ENCODE measurements at regions not wholly inside any gene's neighbourhood (a gene's known extent, or its start where the extent isn't known, plus 50 kb on each side); places are given as distances from the start of the nearest gene placed in this dataset.

DNA sequence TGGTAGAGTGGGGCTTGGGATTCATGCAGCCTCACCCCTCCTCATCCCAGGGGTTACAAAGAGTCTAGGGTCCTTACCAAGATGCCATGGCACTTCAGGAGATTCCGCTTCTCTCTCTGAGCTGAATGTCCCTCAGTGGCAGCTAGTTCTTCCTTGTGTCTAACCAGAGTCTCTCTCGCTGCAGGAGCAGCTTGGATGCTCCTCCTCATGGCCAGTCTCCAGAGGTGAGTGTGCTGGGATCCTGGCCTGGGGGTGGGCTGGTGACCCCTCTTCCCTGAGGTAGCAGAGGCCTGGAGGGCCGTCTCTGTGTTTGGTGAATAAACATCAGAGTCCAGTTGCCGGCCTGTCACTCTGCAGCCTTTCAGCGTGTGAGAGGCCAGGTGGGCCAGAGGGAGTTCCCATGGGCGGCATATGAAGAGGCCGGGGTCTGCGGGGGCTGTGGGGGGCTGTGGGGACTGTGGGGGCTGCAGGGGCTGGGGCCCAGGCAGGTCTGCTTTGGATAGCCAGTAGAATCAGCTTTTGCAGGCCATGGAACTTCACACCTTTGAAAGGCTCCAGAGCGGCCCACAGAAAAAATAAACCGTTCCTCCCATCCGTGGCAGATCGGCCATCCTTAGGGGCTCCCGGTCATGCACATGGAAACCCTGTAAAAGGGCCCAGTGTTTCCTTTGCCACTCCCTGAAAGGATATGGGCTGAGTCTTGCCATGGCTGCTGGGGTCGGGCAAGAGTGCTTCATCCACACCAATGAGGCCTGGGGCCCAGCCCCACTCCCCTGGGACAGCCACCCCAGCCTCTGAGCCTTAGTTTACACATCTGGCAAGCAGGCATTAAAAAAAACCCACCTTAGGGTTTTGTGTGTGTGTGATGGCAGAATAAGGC, 256.4 kb downstream of the FOXD2 start:
- H3K27ac Mint-ChIP-seq, result no peak overlapping the region
- H3K9me3 Mint-ChIP-seq, result no peaks in the 10 kb centered on the region
- H3K36me3 Mint-ChIP-seq (ENCODE audit: low read depth), result no peaks in the 10 kb centered on the region
- H3K4me3 Mint-ChIP-seq, result no peak overlapping the region
- no peak for ATAC-seq (replicated peaks)
- H3K4me1 Mint-ChIP-seq, result no peaks in the 10 kb centered on the region
- peaks cover 10% of the 10 kb centered on the region for H3K27me3 Mint-ChIP-seq

DNA sequence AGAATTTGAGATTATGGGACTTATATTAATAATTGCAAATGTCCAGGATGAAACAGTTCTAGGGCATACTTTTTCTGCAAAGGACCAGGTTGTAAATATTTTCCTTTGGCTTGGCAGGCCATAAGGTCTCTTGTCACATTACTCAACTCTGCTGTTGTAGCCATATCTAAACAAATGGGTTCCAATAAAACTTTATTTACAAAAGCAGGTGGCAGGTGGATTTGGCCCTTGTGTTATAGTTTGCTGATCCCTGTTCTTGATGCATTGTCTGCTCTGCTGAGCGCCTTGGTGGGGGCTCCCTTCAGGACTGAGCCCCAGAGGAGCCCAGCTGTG, 258.5 kb downstream of the FOXD2 start:
- Mint-ChIP-seq H3K4me3 (no peak overlapping the region), H3K9me3 (no peaks in the 10 kb centered on the region), H3K27ac (no peak overlapping the region), H3K27me3 (peaks cover 1% of the 10 kb centered on the region), H3K36me3 (ENCODE audit: low read depth) (no peaks in the 10 kb centered on the region), H3K4me1 (no peaks in the 10 kb centered on the region)
- no peak for ATAC-seq (replicated peaks)

DNA sequence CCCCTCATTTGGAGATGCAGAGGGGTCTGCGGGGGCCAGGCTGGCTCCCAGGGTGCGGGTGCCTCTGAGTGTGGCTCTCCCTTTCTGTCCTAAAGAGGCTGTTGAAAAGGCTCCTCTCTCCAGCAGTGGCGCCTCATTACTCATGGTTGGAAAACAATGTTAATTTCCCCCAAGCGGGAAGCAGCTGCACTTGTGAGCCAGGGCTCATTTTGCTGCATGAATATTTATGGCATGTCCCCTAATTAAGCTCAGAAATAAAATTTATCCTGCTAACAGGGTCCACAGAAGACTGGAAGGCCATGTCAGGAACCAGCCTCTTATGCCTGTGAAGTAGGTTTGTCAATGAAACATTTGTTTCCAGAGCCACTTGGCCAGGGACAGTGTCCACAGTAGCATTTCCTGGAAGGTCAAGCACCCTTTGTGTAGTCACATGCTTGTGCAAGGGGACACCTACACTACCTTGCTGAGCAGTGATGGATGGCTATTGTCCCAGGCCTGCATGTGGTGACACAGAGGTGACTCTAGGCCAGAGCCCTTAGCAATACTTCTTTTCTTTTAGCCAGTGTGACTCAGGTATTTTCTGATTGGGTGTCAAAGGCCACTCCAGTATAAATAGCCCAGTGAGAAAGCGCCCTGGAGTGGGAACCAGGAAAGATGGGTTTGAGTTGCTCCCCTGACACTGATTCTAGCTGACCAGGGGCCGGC, 259.0 kb downstream of the FOXD2 start:
- Mint-ChIP-seq H3K27ac (no peak overlapping the region), H3K27me3 (no peaks in the 10 kb centered on the region), H3K9me3 (no peaks in the 10 kb centered on the region), H3K4me3 (no peak overlapping the region), H3K4me1 (no peaks in the 10 kb centered on the region), H3K36me3 (ENCODE audit: low read depth) (no peaks in the 10 kb centered on the region)
- no peak for ATAC-seq (replicated peaks)

DNA sequence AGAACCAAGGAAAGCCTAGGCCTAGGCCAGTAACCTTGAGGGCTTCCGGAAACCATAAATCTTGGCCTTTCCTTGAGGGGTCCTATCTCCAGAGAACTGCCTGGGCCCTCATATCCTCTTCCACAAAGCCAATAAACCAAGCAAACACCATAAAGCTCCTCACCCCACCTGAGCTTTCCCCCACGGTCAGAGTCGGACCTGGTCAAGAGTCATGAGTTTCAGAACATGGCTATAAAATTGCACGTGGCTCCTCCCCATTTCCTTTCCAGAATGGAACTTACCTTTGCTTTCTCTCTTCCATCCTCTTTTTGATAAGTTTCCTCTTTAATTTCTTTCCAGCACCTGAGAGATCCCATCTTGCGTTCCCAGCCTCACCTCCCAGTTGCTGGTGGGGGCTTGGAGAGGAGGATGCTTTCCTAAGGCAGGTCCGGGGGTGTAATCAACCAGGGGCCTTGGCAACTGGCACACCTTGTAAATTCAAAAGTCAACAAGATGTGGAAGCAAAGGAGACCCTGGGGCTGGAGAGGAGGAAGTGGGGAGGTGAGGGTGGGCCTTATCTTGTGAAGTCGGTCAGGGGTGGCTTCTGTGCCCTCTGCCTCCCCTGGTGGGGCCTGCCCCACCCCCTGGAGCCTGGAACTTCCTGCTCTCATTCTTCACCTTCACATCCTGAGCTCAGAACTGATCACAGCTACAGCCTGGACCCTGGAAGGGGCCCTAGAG, 259.9 kb downstream of the FOXD2 start:
- H3K36me3 Mint-ChIP-seq (ENCODE audit: low read depth), result no peaks in the 10 kb centered on the region
- no peak overlapping the region for H3K27ac Mint-ChIP-seq
- no peaks in the 10 kb centered on the region for H3K27me3 Mint-ChIP-seq
- no peak overlapping the region for H3K4me3 Mint-ChIP-seq
- no peaks in the 10 kb centered on the region for H3K9me3 Mint-ChIP-seq
- no peak for ATAC-seq (replicated peaks)
- no peaks in the 10 kb centered on the region for H3K4me1 Mint-ChIP-seq

DNA sequence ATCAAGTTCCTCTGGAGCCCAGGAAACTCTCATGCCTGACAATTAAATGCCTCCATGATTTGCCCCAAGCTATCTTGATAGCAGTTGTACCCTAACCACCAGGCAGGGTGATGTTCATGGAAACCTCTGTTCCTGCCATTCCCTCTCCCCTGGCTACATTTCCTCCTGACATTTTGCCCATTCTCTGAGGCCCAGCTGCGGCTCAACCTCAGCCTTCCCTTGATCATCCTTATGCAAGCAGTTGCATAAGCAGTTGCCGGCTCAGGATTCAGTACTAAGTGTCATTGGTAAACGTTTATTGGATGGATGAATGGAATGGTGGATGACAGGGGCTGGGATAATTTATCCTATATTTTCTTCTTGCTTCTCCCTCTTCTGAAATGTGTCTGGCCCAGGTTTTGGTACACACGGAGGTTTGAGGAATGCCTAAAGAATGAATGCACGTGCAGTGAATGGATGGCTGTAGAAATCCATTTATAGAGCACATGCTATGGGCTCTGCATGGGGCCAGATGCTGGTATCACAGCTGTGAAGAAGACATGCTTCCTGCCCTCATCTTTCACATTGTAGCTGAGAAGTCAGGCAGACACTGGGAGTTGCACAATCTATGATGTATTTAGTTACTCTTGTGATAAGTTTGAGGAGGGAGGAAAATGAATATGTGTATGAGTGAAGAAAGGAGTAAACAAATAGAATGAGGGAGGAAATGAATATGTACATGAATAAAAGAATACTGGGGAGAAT, 261.8 kb downstream of the FOXD2 start:
- Mint-ChIP-seq H3K27ac (no peak overlapping the region), H3K36me3 (ENCODE audit: low read depth) (no peaks in the 10 kb centered on the region), H3K4me1 (no peaks in the 10 kb centered on the region), H3K4me3 (no peak overlapping the region), H3K27me3 (no peaks in the 10 kb centered on the region), H3K9me3 (no peaks in the 10 kb centered on the region)
- ATAC-seq (replicated peaks), result no peak

DNA sequence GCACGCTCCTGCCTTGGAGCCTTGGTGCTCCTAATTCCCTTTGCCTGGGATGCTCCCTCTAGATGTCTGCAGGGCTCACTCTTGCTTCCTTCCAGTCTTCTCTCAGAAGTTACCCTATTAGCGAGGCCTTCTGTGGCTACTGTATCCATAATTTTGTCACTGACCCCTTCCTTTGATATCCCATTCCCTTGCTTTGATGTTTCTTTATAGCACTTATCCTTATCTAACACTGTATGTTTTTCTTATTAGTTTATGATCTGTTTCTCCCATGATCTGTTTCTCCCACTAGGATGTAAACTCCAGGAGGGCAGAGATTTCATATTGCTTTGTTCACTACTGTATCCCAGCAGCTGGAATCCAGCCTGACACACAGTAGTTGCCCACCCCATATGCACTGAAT, 263.4 kb downstream of the FOXD2 start:
- Mint-ChIP-seq H3K9me3 (no peaks in the 10 kb centered on the region), H3K27me3 (peaks cover 8% of the 10 kb centered on the region), H3K4me1 (no peaks in the 10 kb centered on the region), H3K4me3 (no peak overlapping the region), H3K36me3 (ENCODE audit: low read depth) (no peaks in the 10 kb centered on the region), H3K27ac (no peak overlapping the region)
- ATAC-seq (replicated peaks), result no peak

DNA sequence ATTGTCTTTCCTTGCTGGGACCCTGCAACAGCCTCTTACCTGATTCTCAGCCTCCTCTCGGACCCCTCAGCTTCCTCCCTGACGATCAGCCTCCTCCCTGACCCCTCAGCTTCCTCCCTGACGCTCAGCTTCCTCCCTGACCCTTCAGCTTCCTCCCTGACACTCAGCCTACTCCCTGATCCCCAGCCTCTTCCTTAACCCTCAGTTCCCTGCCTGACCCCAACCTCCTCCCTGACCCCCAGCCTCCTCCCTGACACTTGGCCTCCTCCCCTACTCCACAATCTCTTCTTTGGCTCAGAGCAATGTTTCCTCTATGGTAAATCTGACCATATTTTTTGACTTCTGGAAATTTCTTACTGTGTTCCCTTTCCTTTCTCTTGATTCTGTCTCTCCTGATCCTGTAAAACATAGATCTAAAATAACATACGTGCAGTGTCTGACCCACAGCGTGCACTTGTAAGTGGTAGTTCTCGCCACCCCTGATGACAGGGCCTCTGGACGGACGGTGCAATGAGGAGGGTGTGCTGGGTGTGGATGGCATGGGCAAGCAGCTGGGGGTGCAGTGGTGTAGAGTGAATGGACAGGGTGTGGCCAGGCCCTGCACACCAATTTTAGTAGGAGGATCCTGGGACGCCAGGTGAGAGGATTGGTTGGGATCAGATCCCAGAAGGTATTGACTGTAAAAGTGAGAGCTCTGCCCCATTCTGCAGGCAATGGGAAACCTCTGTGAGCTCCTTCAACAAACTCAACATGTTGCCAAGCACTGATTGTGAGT, 264.1 kb downstream of the FOXD2 start:
- H3K27me3 Mint-ChIP-seq, result peaks cover 12% of the 10 kb centered on the region
- H3K36me3 Mint-ChIP-seq (ENCODE audit: low read depth), result no peaks in the 10 kb centered on the region
- no peak overlapping the region for H3K27ac Mint-ChIP-seq
- no peaks in the 10 kb centered on the region for H3K4me1 Mint-ChIP-seq
- no peak for ATAC-seq (replicated peaks)
- H3K4me3 Mint-ChIP-seq, result no peak overlapping the region
- no peaks in the 10 kb centered on the region for H3K9me3 Mint-ChIP-seq

DNA sequence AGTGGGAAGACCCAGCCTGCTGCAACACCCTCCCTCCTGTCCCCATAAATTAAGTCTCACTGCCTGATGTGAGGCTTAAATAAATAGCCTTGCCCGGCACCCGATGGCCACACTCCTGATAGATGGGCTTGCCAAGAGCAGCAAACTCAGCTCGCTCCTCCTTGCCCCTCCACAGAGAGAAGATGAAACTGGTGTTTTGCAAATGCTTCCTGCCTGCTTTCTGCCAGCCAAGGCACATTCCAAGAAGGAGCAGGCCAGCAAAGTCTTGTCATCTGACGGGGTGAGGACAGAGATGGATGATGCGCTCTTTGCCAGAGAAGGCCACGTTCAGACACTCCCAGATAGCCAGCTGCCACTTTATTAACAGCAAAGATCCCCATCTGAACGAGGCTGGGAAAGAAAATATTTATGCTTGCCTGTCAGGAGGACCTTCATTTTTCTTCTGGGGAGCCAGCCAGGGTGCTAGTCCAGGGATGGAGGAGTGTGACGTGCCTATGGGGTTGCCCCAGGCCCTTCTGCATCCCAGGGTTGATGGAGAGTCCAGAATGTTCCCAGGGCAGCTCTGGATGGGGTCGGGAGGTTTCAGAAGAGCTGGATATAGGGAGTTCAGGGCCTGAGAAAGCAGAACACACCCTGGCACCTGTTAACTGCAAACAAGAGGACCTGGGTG, 265.4 kb downstream of the FOXD2 start:
- no peaks in the 10 kb centered on the region for H3K36me3 Mint-ChIP-seq (ENCODE audit: low read depth)
- H3K27ac Mint-ChIP-seq, result no peak overlapping the region
- no peak overlapping the region for H3K4me3 Mint-ChIP-seq
- ATAC-seq (replicated peaks), result no peak
- peaks cover 4% of the 10 kb centered on the region for H3K4me1 Mint-ChIP-seq
- peaks cover 21% of the 10 kb centered on the region for H3K27me3 Mint-ChIP-seq
- no peaks in the 10 kb centered on the region for H3K9me3 Mint-ChIP-seq

DNA sequence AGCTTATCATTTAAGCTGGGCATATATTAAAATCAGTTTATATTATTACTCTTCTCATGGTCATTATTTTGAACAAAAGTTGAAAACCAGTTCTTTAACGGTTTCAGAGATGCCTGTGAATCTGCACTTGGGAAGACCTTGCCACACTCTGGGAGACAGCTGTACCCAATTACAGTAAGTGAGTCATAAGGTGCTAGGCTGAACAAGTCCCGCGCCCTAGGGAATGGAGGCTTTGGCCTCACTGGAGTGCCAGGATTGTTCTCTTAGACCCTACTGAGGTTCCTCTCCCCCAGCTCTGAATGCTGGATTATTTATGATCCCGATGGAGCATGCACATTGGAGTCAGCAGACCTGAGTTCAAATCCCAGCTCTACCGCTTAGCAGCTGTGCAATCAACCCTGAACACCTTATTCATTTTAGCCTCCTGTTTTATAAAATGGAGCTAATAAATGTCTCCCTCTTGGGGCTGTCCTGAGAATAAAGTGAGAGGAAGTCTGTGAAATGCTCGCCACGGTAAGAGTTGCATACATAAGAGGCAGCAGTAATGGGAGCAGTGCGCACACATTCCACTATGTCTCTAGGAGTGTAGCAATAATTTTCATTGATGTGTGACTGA, 266.2 kb downstream of the FOXD2 start:
- no peaks in the 10 kb centered on the region for H3K36me3 Mint-ChIP-seq (ENCODE audit: low read depth)
- H3K27me3 Mint-ChIP-seq, result peaks cover 23% of the 10 kb centered on the region
- no peaks in the 10 kb centered on the region for H3K9me3 Mint-ChIP-seq
- no peak overlapping the region for H3K27ac Mint-ChIP-seq
- peaks cover 4% of the 10 kb centered on the region for H3K4me1 Mint-ChIP-seq
- H3K4me3 Mint-ChIP-seq, result no peak overlapping the region
- no peak for ATAC-seq (replicated peaks)

DNA sequence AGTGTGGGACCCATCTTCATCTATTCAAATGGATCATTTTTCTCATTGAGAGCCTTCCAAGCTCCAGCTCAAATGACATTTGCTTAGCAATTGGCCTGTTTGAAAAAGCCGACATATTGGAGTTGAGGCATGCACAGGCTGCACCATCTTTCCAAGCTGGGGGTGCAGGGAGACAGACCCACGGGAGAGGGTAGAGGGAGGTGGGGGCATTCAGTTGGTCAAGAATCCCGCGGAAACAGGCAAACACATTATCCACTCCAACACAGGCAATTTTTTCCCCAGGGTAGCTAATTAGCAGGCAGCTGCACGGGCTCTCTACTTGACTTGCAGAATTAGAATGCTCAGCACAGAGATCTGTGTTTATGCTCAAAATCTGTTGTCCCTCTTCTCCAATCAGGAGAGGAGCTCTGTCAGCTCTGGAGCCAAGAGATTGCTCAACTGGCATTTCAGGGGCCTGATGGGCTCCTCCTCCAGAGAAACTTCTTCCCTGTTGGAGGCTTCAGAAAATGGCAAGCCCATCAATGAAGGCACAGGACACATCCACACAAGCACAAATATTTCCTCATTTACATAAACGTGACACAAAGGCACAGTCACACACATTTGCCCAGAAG, 267.8 kb downstream of the FOXD2 start:
- peaks cover 4% of the 10 kb centered on the region for H3K4me1 Mint-ChIP-seq
- no peak for ATAC-seq (replicated peaks)
- no peak overlapping the region for H3K27ac Mint-ChIP-seq
- H3K36me3 Mint-ChIP-seq (ENCODE audit: low read depth), result no peaks in the 10 kb centered on the region
- H3K9me3 Mint-ChIP-seq, result no peaks in the 10 kb centered on the region
- no peak overlapping the region for H3K4me3 Mint-ChIP-seq
- peaks cover 24% of the 10 kb centered on the region for H3K27me3 Mint-ChIP-seq

DNA sequence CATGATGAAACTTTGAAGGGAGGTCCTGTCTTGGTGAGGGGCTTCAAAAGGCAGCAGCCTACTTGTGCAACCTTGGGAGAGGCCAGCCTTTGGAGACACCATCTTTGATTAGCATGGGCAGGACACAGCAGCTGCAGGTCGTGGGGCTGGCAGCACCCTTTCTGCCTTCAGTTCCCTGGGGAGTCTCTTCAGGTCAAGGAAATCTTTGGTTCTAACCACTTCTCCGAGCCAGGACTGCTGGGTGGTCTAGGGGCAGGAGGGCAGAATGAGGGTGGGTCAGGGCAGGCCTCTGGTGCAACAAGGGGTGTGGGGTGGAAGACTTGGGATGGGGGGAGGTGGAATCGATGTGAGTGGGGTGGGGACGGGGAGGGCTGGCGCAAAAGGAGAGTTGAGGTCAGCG, 269.7 kb downstream of the FOXD2 start:
- Mint-ChIP-seq H3K27me3 (peaks cover 33% of the 10 kb centered on the region), H3K36me3 (ENCODE audit: low read depth) (no peaks in the 10 kb centered on the region), H3K4me3 (no peak overlapping the region), H3K27ac (no peak overlapping the region), H3K4me1 (peaks cover 4% of the 10 kb centered on the region), H3K9me3 (no peaks in the 10 kb centered on the region)
- ATAC-seq (replicated peaks), result no peak

DNA sequence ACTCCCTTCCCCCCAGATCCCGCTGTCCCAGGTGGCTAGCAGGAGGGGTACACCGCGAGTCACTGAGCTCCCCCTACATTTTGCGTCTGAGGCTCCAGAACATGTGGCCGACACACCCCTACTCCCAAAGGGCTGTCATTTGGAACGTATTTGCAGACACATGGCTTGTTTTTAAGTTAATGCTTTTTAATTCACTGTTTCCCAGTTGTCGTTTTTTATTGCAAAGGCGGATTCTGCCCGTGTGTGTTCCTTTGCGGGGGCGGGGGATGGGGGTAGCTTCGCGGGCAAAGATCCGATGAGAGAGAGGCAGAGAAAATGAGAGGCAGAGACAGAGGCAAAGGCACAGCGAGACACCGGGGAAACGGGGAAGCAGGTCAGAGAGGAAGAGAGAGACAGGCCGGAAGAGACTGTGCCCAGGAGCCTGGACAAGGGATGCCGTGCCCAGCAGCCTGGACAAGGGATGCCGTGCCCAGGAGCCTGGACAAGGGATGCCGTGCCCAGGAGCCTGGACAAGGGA, 270.2 kb downstream of the FOXD2 start:
- Mint-ChIP-seq H3K9me3 (no peaks in the 10 kb centered on the region), H3K36me3 (ENCODE audit: low read depth) (no peaks in the 10 kb centered on the region), H3K27ac (no peak overlapping the region), H3K27me3 (peaks cover 39% of the 10 kb centered on the region), H3K4me3 (peak overlapping the region; percentile 28), H3K4me1 (peaks cover 4% of the 10 kb centered on the region)
- ATAC-seq (replicated peaks), result no peak

DNA sequence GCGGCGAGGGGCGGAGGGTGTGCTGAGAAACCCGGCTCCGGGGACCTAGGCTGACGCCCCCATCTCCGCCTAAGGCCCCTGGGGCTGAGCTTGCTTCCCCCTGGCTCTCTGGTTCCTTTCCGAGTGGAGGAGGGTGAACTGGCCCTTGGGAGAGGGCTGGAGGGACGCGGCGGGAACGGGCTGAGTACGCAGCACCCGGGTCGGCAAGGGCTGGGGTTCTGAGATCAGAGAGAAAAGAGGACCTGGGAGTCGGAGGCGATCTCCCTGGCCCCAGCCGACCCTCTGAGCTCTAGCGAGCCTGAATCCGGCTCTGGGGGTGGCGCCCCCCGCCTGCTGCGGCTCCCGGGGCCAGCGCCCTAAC, 270.8 kb downstream of the FOXD2 start:
- Mint-ChIP-seq H3K4me3 (peak overlapping the region; percentile 28), H3K4me1 (peaks cover 4% of the 10 kb centered on the region), H3K27me3 (peaks cover 44% of the 10 kb centered on the region), H3K9me3 (no peaks in the 10 kb centered on the region), H3K27ac (no peak overlapping the region), H3K36me3 (ENCODE audit: low read depth) (no peaks in the 10 kb centered on the region)
- ATAC-seq (replicated peaks), result no peak

Data from activated T-helper 17 cell treated with anti-CD3 and anti-CD28 coated beads, Interleukin-2, amount 50 U/mL, for 72 hours (primary cell).